ENCODE measurements at regions not wholly inside any gene's neighbourhood (a gene's known extent, or its start where the extent isn't known, plus 50 kb on each side); places are given as distances from the start of the nearest gene placed in this dataset.
"Not testable (repeated sequence)": the region's sequence is repeated elsewhere in the genome, so short reads cannot be mapped to it uniquely, and the experiment has no call there.

- Mint-ChIP-seq H3K4me1 (peaks cover 3% of the 10 kb centered on the region), H3K27me3 (peaks cover 3% of the 10 kb centered on the region), H3K27ac (no peak overlapping the region), H3K9me3 (no peaks in the 10 kb centered on the region), H3K4me3 (no peak overlapping the region), H3K36me3 (ENCODE audit: low read depth) (no peaks in the 10 kb centered on the region)
- ChIA-PET CTCF (no interaction called here), POLR2A (no interaction called here)
- DNase-seq = no peak
These were observed 386.6 kb downstream of the KIF20B start for GRCh38 chr10:90088024-90088317.

GRCh38 chr10:90089719-90090118 is 388.3 kb downstream of the KIF20B start:
- DNase-seq = no peak
- no peaks in the 10 kb centered on the region for H3K9me3 Mint-ChIP-seq
- H3K27ac Mint-ChIP-seq = no peak overlapping the region
- CTCF ChIA-PET = no interaction called here
- no peaks in the 10 kb centered on the region for H3K36me3 Mint-ChIP-seq (ENCODE audit: low read depth)
- H3K4me3 Mint-ChIP-seq = no peak overlapping the region
- H3K27me3 Mint-ChIP-seq = peaks cover 3% of the 10 kb centered on the region
- POLR2A ChIA-PET = no interaction called here
- peaks cover 3% of the 10 kb centered on the region for H3K4me1 Mint-ChIP-seq

GRCh38 chr10:90096196-90096595 is 394.8 kb downstream of the KIF20B start:
- H3K9me3 Mint-ChIP-seq = no peaks in the 10 kb centered on the region
- CTCF ChIA-PET = no interaction called here
- POLR2A ChIA-PET = no interaction called here
- no peak overlapping the region for H3K4me3 Mint-ChIP-seq
- H3K27me3 Mint-ChIP-seq = peaks cover 3% of the 10 kb centered on the region
- no peaks in the 10 kb centered on the region for H3K4me1 Mint-ChIP-seq
- no peak for DNase-seq
- no peaks in the 10 kb centered on the region for H3K36me3 Mint-ChIP-seq (ENCODE audit: low read depth)
- no peak overlapping the region for H3K27ac Mint-ChIP-seq

- DNase-seq; H3K4me3 Mint-ChIP-seq; H3K9me3 Mint-ChIP-seq; H3K27ac Mint-ChIP-seq; H3K36me3 Mint-ChIP-seq (ENCODE audit: low read depth); CTCF ChIA-PET; H3K4me1 Mint-ChIP-seq; POLR2A ChIA-PET; H3K27me3 Mint-ChIP-seq: not testable (repeated sequence)
These were observed 406.2 kb downstream of the KIF20B start for GRCh38 chr10:90107581-90107980.

GRCh38 chr10:90111671-90112070 is 410.3 kb downstream of the KIF20B start:
- ChIA-PET CTCF (no interaction called here), POLR2A (no interaction called here)
- no peaks in the 10 kb centered on the region for H3K27me3 Mint-ChIP-seq

GRCh38 chr10:90112681-90113080 is 411.3 kb downstream of the KIF20B start:
- no peak overlapping the region for H3K4me3 Mint-ChIP-seq

More at GRCh38 chr10:90111671-90112070, 410.3 kb downstream of the KIF20B start:
- Mint-ChIP-seq H3K27ac (no peak overlapping the region), H3K4me1 (no peaks in the 10 kb centered on the region), H3K4me3 (no peak overlapping the region), H3K9me3 (no peaks in the 10 kb centered on the region), H3K36me3 (ENCODE audit: low read depth) (no peaks in the 10 kb centered on the region)
- no peak for DNase-seq

GRCh38 chr10:90118567-90118966 is 417.2 kb downstream of the KIF20B start:
- H3K27ac Mint-ChIP-seq; DNase-seq; H3K36me3 Mint-ChIP-seq (ENCODE audit: low read depth); H3K4me1 Mint-ChIP-seq; POLR2A ChIA-PET; CTCF ChIA-PET; H3K27me3 Mint-ChIP-seq; H3K4me3 Mint-ChIP-seq; H3K9me3 Mint-ChIP-seq: not testable (repeated sequence)

More at GRCh38 chr10:90112681-90113080, 411.3 kb downstream of the KIF20B start:
- ChIA-PET POLR2A (no interaction called here), CTCF (no interaction called here)
- Mint-ChIP-seq H3K27ac (no peak overlapping the region), H3K27me3 (no peaks in the 10 kb centered on the region), H3K9me3 (no peaks in the 10 kb centered on the region), H3K36me3 (ENCODE audit: low read depth) (no peaks in the 10 kb centered on the region), H3K4me1 (no peaks in the 10 kb centered on the region)
- no peak for DNase-seq

- DNase-seq; CTCF ChIA-PET; H3K27me3 Mint-ChIP-seq; H3K4me3 Mint-ChIP-seq; POLR2A ChIA-PET; H3K4me1 Mint-ChIP-seq; H3K9me3 Mint-ChIP-seq; H3K36me3 Mint-ChIP-seq (ENCODE audit: low read depth); H3K27ac Mint-ChIP-seq: not testable (repeated sequence)
These were observed 418.4 kb downstream of the KIF20B start for GRCh38 chr10:90119631-90120280.

- H3K4me3 Mint-ChIP-seq = no peak overlapping the region
- no peak overlapping the region for H3K27ac Mint-ChIP-seq
- H3K4me1 Mint-ChIP-seq = no peaks in the 10 kb centered on the region
- CTCF ChIA-PET = no interaction called here
- no peaks in the 10 kb centered on the region for H3K27me3 Mint-ChIP-seq
- H3K36me3 Mint-ChIP-seq (ENCODE audit: low read depth) = no peaks in the 10 kb centered on the region
- no peak for DNase-seq
- POLR2A ChIA-PET = no interaction called here
- H3K9me3 Mint-ChIP-seq = no peaks in the 10 kb centered on the region
These were observed 424.3 kb downstream of the KIF20B start for GRCh38 chr10:90125456-90126255.

- Mint-ChIP-seq H3K4me1 (no peaks in the 10 kb centered on the region), H3K9me3 (no peaks in the 10 kb centered on the region), H3K27ac (no peak overlapping the region), H3K4me3 (no peak overlapping the region), H3K36me3 (ENCODE audit: low read depth) (no peaks in the 10 kb centered on the region), H3K27me3 (no peaks in the 10 kb centered on the region)
- POLR2A ChIA-PET = no interaction called here
- CTCF ChIA-PET = no interaction called here
- DNase-seq = no peak
These were observed 424.8 kb downstream of the KIF20B start for GRCh38 chr10:90126256-90126595.

GRCh38 chr10:90130321-90131086 is 429.1 kb downstream of the KIF20B start:
- H3K4me1 Mint-ChIP-seq = no peaks in the 10 kb centered on the region
- CTCF ChIA-PET = no interaction called here
- H3K27me3 Mint-ChIP-seq = no peaks in the 10 kb centered on the region
- no peaks in the 10 kb centered on the region for H3K36me3 Mint-ChIP-seq (ENCODE audit: low read depth)
- no peak overlapping the region for H3K27ac Mint-ChIP-seq
- POLR2A ChIA-PET = no interaction called here
- no peak for DNase-seq
- H3K9me3 Mint-ChIP-seq = peaks cover 7% of the 10 kb centered on the region
- no peak overlapping the region for H3K4me3 Mint-ChIP-seq

- no peak overlapping the region for H3K27ac Mint-ChIP-seq
- DNase-seq = no peak
- CTCF ChIA-PET = no interaction called here
- no peaks in the 10 kb centered on the region for H3K27me3 Mint-ChIP-seq
- no peak overlapping the region for H3K4me3 Mint-ChIP-seq
- no peaks in the 10 kb centered on the region for H3K4me1 Mint-ChIP-seq
- POLR2A ChIA-PET = no interaction called here
- peaks cover 22% of the 10 kb centered on the region for H3K9me3 Mint-ChIP-seq
- no peaks in the 10 kb centered on the region for H3K36me3 Mint-ChIP-seq (ENCODE audit: low read depth)
These were observed 432.2 kb downstream of the KIF20B start for GRCh38 chr10:90133606-90134005.

GRCh38 chr10:90136731-90137316 is 435.4 kb downstream of the KIF20B start:
- POLR2A ChIA-PET = no interaction called here
- H3K4me1 Mint-ChIP-seq = no peaks in the 10 kb centered on the region
- CTCF ChIA-PET = no interaction called here
- H3K27ac Mint-ChIP-seq = no peak overlapping the region
- H3K4me3 Mint-ChIP-seq = no peak overlapping the region
- no peaks in the 10 kb centered on the region for H3K36me3 Mint-ChIP-seq (ENCODE audit: low read depth)
- H3K9me3 Mint-ChIP-seq = peaks cover 24% of the 10 kb centered on the region
- no peaks in the 10 kb centered on the region for H3K27me3 Mint-ChIP-seq
- DNase-seq = no peak

GRCh38 chr10:90138844-90139243 is 437.5 kb downstream of the KIF20B start:
- H3K36me3 Mint-ChIP-seq (ENCODE audit: low read depth) = no peaks in the 10 kb centered on the region
- H3K9me3 Mint-ChIP-seq = peaks cover 24% of the 10 kb centered on the region
- ChIA-PET CTCF (no interaction called here), POLR2A (no interaction called here)
- H3K4me1 Mint-ChIP-seq = no peaks in the 10 kb centered on the region
- H3K27me3 Mint-ChIP-seq = no peaks in the 10 kb centered on the region
- DNase-seq = no peak
- H3K4me3 Mint-ChIP-seq = no peak overlapping the region
- no peak overlapping the region for H3K27ac Mint-ChIP-seq

Data from activated CD4-positive, alpha-beta memory T cell treated with anti-CD3 and anti-CD28 coated beads, Interleukin-2, amount 10 ng/mL, durations not matched to agents 7 days and 5 days (primary cell).